H9 (cell line): ENCODE measurements at regions not wholly inside any gene's neighbourhood (a gene's known extent, or its start where the extent isn't known, plus 50 kb on each side); places are given as distances from the start of the nearest gene placed in this dataset.

Source experiments
- DNase-seq: peaks from one replicate; pipeline ENCODE4 v3.0.0-alpha.2; 2017
- H2AFZ ChIP-seq: one replicate; pipeline ENCODE4 v1.6.1; 2013; ENCODE audit warnings: mild to moderate bottlenecking, low read length, control low read depth, moderate library complexity
- H2AK5ac ChIP-seq: 2 replicates; pipeline ENCODE4 v1.6.1; 2013; ENCODE audit warnings: low read length, control low read depth, mixed read lengths; ENCODE audit not compliant: insufficient read length
- H2BK120ac ChIP-seq: one replicate; pipeline ENCODE4 v1.6.1; 2013; ENCODE audit warnings: low read depth, mild to moderate bottlenecking, low read length, control low read depth, inconsistent platforms; ENCODE audit not compliant: poor library complexity, severe bottlenecking
- H2BK12ac ChIP-seq: 2 replicates; pipeline ENCODE4 v1.6.1; 2013; ENCODE audit warnings: low read length, control low read depth, mixed read lengths, low read depth; ENCODE audit not compliant: insufficient read length
- H2BK15ac ChIP-seq: 2 replicates; pipeline ENCODE4 v1.6.1; 2013; ENCODE audit warnings: low read depth, low read length, control low read depth
- H2BK20ac ChIP-seq: one replicate; pipeline ENCODE4 v1.6.1; 2013; ENCODE audit warnings: low read depth, mild to moderate bottlenecking, low read length, control low read depth, inconsistent platforms; ENCODE audit not compliant: poor library complexity, severe bottlenecking
- H2BK5ac ChIP-seq: 2 replicates; pipeline ENCODE4 v1.6.1; 2013; ENCODE audit warnings: low read length, control low read depth, mixed read lengths; ENCODE audit not compliant: insufficient read length
- H3K14ac ChIP-seq: 2 replicates; pipeline ENCODE4 v1.6.1; 2013; ENCODE audit warnings: low read length, control low read depth; ENCODE audit not compliant: insufficient read depth
- H3K18ac ChIP-seq: 2 replicates; pipeline ENCODE4 v1.6.1; 2013; ENCODE audit warnings: low read depth, mild to moderate bottlenecking, mixed read lengths, low read length, control low read depth; ENCODE audit not compliant: insufficient read length
- H3K23ac ChIP-seq: 2 replicates; pipeline ENCODE4 v1.6.1; 2013; ENCODE audit warnings: low read length, control low read depth, mixed read lengths, low read depth; ENCODE audit not compliant: insufficient read length
- H3K23me2 ChIP-seq: 2 replicates; pipeline ENCODE4 v1.6.1; 2013; ENCODE audit warnings: low read depth, mild to moderate bottlenecking, mixed read lengths, low read length, control low read depth; ENCODE audit not compliant: insufficient read length, poor library complexity, severe bottlenecking
- H3K27ac ChIP-seq: 2 replicates; pipeline ENCODE4 v1.5.1; 2013; ENCODE audit warnings: low read length, control low read depth, mixed read lengths, low read depth; ENCODE audit not compliant: insufficient read length
- H3K27me3 ChIP-seq: 2 replicates; pipeline ENCODE4 v1.6.1; 2013; ENCODE audit warnings: low read length, control low read depth, inconsistent platforms; ENCODE audit not compliant: insufficient read depth
- H3K4ac ChIP-seq: 2 replicates; pipeline ENCODE4 v1.6.1; 2013; ENCODE audit warnings: low read depth, mild to moderate bottlenecking, control low read depth, inconsistent platforms, low read length, moderate library complexity
- H3K4me1 ChIP-seq: 2 replicates; pipeline ENCODE4 v1.6.1; 2013; ENCODE audit warnings: low read length, control low read depth, inconsistent platforms; ENCODE audit not compliant: insufficient read depth
- H3K4me2 ChIP-seq: 2 replicates; pipeline ENCODE4 v1.6.1; 2013; ENCODE audit warnings: low read length, control low read depth, mixed read lengths; ENCODE audit not compliant: insufficient read length, insufficient read depth
- H3K56ac ChIP-seq: 2 replicates; pipeline ENCODE4 v1.6.1; 2013; ENCODE audit warnings: low read depth, mild to moderate bottlenecking, mixed read lengths, low read length, control low read depth; ENCODE audit not compliant: insufficient read length
- H3K79me1 ChIP-seq: 2 replicates; pipeline ENCODE4 v1.6.1; 2013; ENCODE audit warnings: low read depth, mild to moderate bottlenecking, moderate library complexity, low read length, control low read depth, inconsistent platforms; ENCODE audit not compliant: insufficient read depth, poor library complexity, severe bottlenecking
- H3K79me2 ChIP-seq: 2 replicates; pipeline ENCODE4 v1.6.1; 2013; ENCODE audit warnings: low read length, control low read depth, inconsistent platforms; ENCODE audit not compliant: insufficient read depth
- H3K9ac ChIP-seq: 2 replicates; pipeline ENCODE4 v1.6.1; 2013; ENCODE audit warnings: low read length, control low read depth, mixed read lengths; ENCODE audit not compliant: insufficient read length; ENCODE audit errors: extremely low read depth
- H3K9me3 ChIP-seq: one replicate; pipeline ENCODE4 v1.6.1; 2013; ENCODE audit warnings: low read depth, low read length, inconsistent platforms; ENCODE audit not compliant: control insufficient read depth
- H3T11ph ChIP-seq: one replicate; pipeline ENCODE4 v1.6.1; 2013; ENCODE audit warnings: mild to moderate bottlenecking, low read length, control low read depth, inconsistent platforms
- H4K20me1 ChIP-seq: one replicate; pipeline ENCODE4 v1.6.1; 2013; ENCODE audit not compliant: control insufficient read depth, insufficient read length, insufficient read depth
- H4K5ac ChIP-seq: 2 replicates; pipeline ENCODE4 v1.6.1; 2013; ENCODE audit warnings: low read depth, mild to moderate bottlenecking, mixed read lengths, low read length, control low read depth; ENCODE audit not compliant: insufficient read length
- H4K8ac ChIP-seq: replicated peaks from 2 replicates; pipeline ENCODE4 v1.6.1; 2013; ENCODE audit warnings: low read length, control low read depth, mixed read lengths, low read depth; ENCODE audit not compliant: insufficient read length
- H4K91ac ChIP-seq: 2 replicates; pipeline ENCODE4 v1.6.1; 2013; ENCODE audit warnings: low read depth, mild to moderate bottlenecking, moderate library complexity, mixed read lengths, low read length, control low read depth; ENCODE audit not compliant: insufficient read length
- H3K27ac Mint-ChIP-seq, 3 experiments: 2 replicates in 2 of 3; 3 replicates in 1 of 3; pipeline ENCODE4 v1.8.0; 2020 to 2021; ENCODE audit warnings: mixed read lengths in 3 of 3, mild to moderate bottlenecking in 1 of 3, moderate library complexity in 1 of 3
- H3K27me3 Mint-ChIP-seq: 2 replicates; pipeline ENCODE4 v1.8.0; 2021; ENCODE audit warnings: low read depth, mild to moderate bottlenecking, moderate library complexity, mixed read lengths
- H3K36me3 Mint-ChIP-seq, 3 experiments: 2 replicates in 2 of 3; 3 replicates in 1 of 3; pipeline ENCODE4 v1.8.0; 2020 to 2021; ENCODE audit warnings: low read depth in 3 of 3, mixed read lengths in 3 of 3; ENCODE audit not compliant: insufficient read depth in 1 of 3
- H3K4me1 Mint-ChIP-seq, 2 experiments: 2 replicates each; pipeline ENCODE4 v1.8.0; 2020; ENCODE audit warnings: mixed read lengths in 2 of 2
- H3K4me3 Mint-ChIP-seq, 2 experiments: 2 replicates in 1 of 2; 3 replicates in 1 of 2; pipeline ENCODE4 v1.8.0; 2020 to 2021; ENCODE audit warnings: mild to moderate bottlenecking in 2 of 2, mixed read lengths in 2 of 2, moderate library complexity in 1 of 2
- H3K9me3 Mint-ChIP-seq, 2 experiments: 2 replicates in 1 of 2; 3 replicates in 1 of 2; pipeline ENCODE4 v1.8.0; 2020; ENCODE audit warnings: mild to moderate bottlenecking in 2 of 2, mixed read lengths in 2 of 2, moderate library complexity in 1 of 2
- CTCF ChIP-seq: fragments of 200-600 bp; sonication (generic); conservative IDR thresholded peaks from 3 replicates; pipeline ENCODE4 v1.8.0; 2021; ENCODE audit warnings: antibody characterized with exemption, mild to moderate bottlenecking
- WGBS: extraction: QIAGEN DNeasy Blood & Tissue Kit; methylation state at CpG from one replicate; pipeline ENCODE4 v1.1.7; 2013; ENCODE audit warnings: missing lambda C conversion rate, low lambda C conversion rate, mixed read lengths; ENCODE audit not compliant: insufficient read length; ENCODE audit errors: extremely low coverage; 5-methylcytosine and 5-hydroxymethylcytosine counted together

- H2BK120ac ChIP-seq: no peak overlapping the region
- no peaks in the 10 kb centered on the region for H3K27me3 ChIP-seq
- Mint-ChIP-seq H3K27me3 (no peaks in the 10 kb centered on the region), H3K36me3 (peaks cover 0 to 7% (median 3%) of the 10 kb centered on the region in 3 experiments; a peak in 5 of 7 replicates), H3K9me3 (peaks cover 5 to 7% of the 10 kb centered on the region in 2 experiments; a peak in 4 of 5 replicates), H3K27ac (no peak overlapping the region), H3K4me1 (peaks cover 2 to 6% of the 10 kb centered on the region in 2 experiments; a peak in 3 of 4 replicates), H3K4me3 (no peak overlapping the region)
- no peak overlapping the region for H3K18ac ChIP-seq
- DNase-seq: no peak
- H2BK20ac ChIP-seq: no peak overlapping the region
- no peak overlapping the region for H4K91ac ChIP-seq
- TF ChIP-seq CTCF: no peak
- no peak overlapping the region for H2AFZ ChIP-seq
- H4K8ac ChIP-seq: no peak overlapping the region
- H3K56ac ChIP-seq: no peak overlapping the region
- no peak overlapping the region for H3K27ac ChIP-seq
- H3K9ac ChIP-seq: no peak overlapping the region
- H3K23me2 ChIP-seq: no peaks in the 10 kb centered on the region
- no peak overlapping the region for H3T11ph ChIP-seq
- H3K9me3 ChIP-seq: no peaks in the 10 kb centered on the region
- no peak overlapping the region for H2BK15ac ChIP-seq
- no CpG with 5 or more reads among the region's 13 CpGs for WGBS
- no peaks in the 10 kb centered on the region for H3K79me1 ChIP-seq
- no peak overlapping the region for H3K4ac ChIP-seq
- H2BK12ac ChIP-seq: no peak overlapping the region
- no peaks in the 10 kb centered on the region for H3K79me2 ChIP-seq
- no peaks in the 10 kb centered on the region for H4K20me1 ChIP-seq
- H3K4me2 ChIP-seq: no peak overlapping the region
- peaks cover 2% of the 10 kb centered on the region; the same call in 1 of the 2 replicates for H3K4me1 ChIP-seq
- no peak overlapping the region for H2BK5ac ChIP-seq
- H2AK5ac ChIP-seq: no peak overlapping the region
- no peak overlapping the region for H3K14ac ChIP-seq
- H3K23ac ChIP-seq: no peak overlapping the region
- no peak overlapping the region for H4K5ac ChIP-seq
Observed at GRCh38 chr1:73181190-73181540, 898.8 kb upstream of the NEGR1 start.
